VCaP (cell line): ENCODE measurements at regions not wholly inside any gene's neighbourhood (a gene's known extent, or its start where the extent isn't known, plus 50 kb on each side); places are given as distances from the start of the nearest gene placed in this dataset.

Source experiments
- H3K27ac ChIP-seq: fragments of 450-650 bp; 2 replicates; pipeline ENCODE4 v1.5.1; 2017
- CTCF ChIP-seq: fragments of 450-650 bp; conservative IDR thresholded peaks from 2 replicates; pipeline ENCODE4 v1.5.1; 2017; ENCODE audit warnings: mild to moderate bottlenecking, moderate library complexity

- no peak for TF ChIP-seq CTCF
- H3K27ac ChIP-seq, result no peak overlapping the region
Observed at GRCh38 chr10:89829262-89829886, 128.0 kb downstream of the KIF20B start.

GRCh38 chr10:89829887-89830269 lies 128.5 kb downstream of the KIF20B start:
- no peak for TF ChIP-seq CTCF

GRCh38 chr10:89830624-89831023 lies 129.2 kb downstream of the KIF20B start:
- no peak for TF ChIP-seq CTCF
- no peak overlapping the region for H3K27ac ChIP-seq

More at GRCh38 chr10:89829887-89830269, 128.5 kb downstream of the KIF20B start:
- H3K27ac ChIP-seq, result no peak overlapping the region

GRCh38 chr10:89836840-89837164 lies 135.4 kb downstream of the KIF20B start:
- H3K27ac ChIP-seq, result peak overlapping the region; percentile 61; the same call in 1 of the 2 replicates
- TF ChIP-seq CTCF, result no peak

- no peak; the same call in 1 of the 2 replicates for TF ChIP-seq CTCF
- peak overlapping the region; percentile 61; the same call in 1 of the 2 replicates for H3K27ac ChIP-seq
Observed at GRCh38 chr10:89837165-89838043, 136.0 kb downstream of the KIF20B start.

- no peak overlapping the region for H3K27ac ChIP-seq
- no peak for TF ChIP-seq CTCF
Observed at GRCh38 chr10:89838044-89838615, 136.7 kb downstream of the KIF20B start.

GRCh38 chr10:89845541-89846280 lies 144.3 kb downstream of the KIF20B start:
- no peak for TF ChIP-seq CTCF
- H3K27ac ChIP-seq, result no peak overlapping the region
